SK-N-SH (cell line): ENCODE measurements at regions not wholly inside any gene's neighbourhood (a gene's known extent, or its start where the extent isn't known, plus 50 kb on each side); places are given as distances from the start of the nearest gene placed in this dataset.
"Not testable (repeated sequence)": the region's sequence is repeated elsewhere in the genome, so short reads cannot be mapped to it uniquely, and the experiment has no call there.

ENCODE experiments used
- CTCF ChIA-PET: fragments of 300-600, 350-600 bp; formaldehyde crosslinking; extraction: SDS; loops from one replicate; lab custom pipeline; 2021; lab: Yijun Ruan, JAX
- POLR2A ChIA-PET: fragments of 350-600 bp; sonication (Branson Sonifier 250); formaldehyde crosslinking; extraction: SDS; loops from one replicate; lab custom pipeline; 2020; ENCODE audit warnings: antibody characterized with exemption, inconsistent platforms; lab: Yijun Ruan, JAX
- DNase-seq: peaks from one replicate; pipeline ENCODE4 v3.0.0; 2012
- H2AFZ ChIP-seq: fragments of 200-600 bp; sonication (generic); 2 replicates; pipeline ENCODE4 v1.8.1; 2016; ENCODE audit warnings: antibody characterized with exemption, mild to moderate bottlenecking, low read depth
- H3F3A ChIP-seq: fragments of 200-600 bp; sonication (generic); replicated peaks from 2 replicates; pipeline ENCODE3; 2016; ENCODE audit warnings: antibody characterized with exemption, mild to moderate bottlenecking; ENCODE audit not compliant: insufficient read depth
- H3K27ac ChIP-seq, 2 experiments: fragments of 200-500 bp in 1 of 2; fragments of 200-600 bp in 1 of 2; sonication (Bioruptor generic) in 1 of 2; sonication (generic), shearing (Covaris generic) in 1 of 2; 2 replicates each; pipeline versions ENCODE4 v1.5.1 to v1.6.1; 2014 to 2016; ENCODE audit warnings: low read depth in 2 of 2, inconsistent platforms in 1 of 2, low read length in 1 of 2, mild to moderate bottlenecking in 1 of 2, mixed read lengths in 1 of 2
- H3K27me3 ChIP-seq: fragments of 200-600 bp; sonication (generic), shearing (Covaris generic); 2 replicates; pipeline ENCODE4 v1.6.1; 2016; ENCODE audit warnings: mixed run types; ENCODE audit not compliant: insufficient read depth
- H3K36me3 ChIP-seq, 2 experiments: fragments of 200-500 bp in 1 of 2; fragments of 200-600 bp in 1 of 2; sonication (Bioruptor generic) in 1 of 2; sonication (generic) in 1 of 2; replicated peaks in 1 of 2; 2 replicates each; pipeline versions ENCODE3 to v1.5.1; 2014 to 2016; ENCODE audit warnings: low read length in 1 of 2, mild to moderate bottlenecking in 1 of 2; ENCODE audit not compliant: insufficient read depth in 2 of 2, control insufficient read depth in 1 of 2
- H3K4me1 ChIP-seq, 2 experiments: fragments of 200-500 bp in 1 of 2; fragments of 200-600 bp in 1 of 2; sonication (Bioruptor generic) in 1 of 2; sonication (generic), shearing (Covaris generic) in 1 of 2; 2 replicates each; pipeline versions ENCODE4 v1.5.1 to v1.6.1; 2014 to 2016; ENCODE audit warnings: low read depth in 1 of 2, low read length in 1 of 2, mixed run types in 1 of 2; ENCODE audit not compliant: insufficient read depth in 2 of 2, control insufficient read depth in 1 of 2
- H3K4me2 ChIP-seq: fragments of 200-600 bp; sonication (generic), shearing (Covaris generic); 2 replicates; pipeline ENCODE4 v1.6.1; 2017; ENCODE audit warnings: mixed run types
- H3K4me3 ChIP-seq, 2 experiments: fragments of 200-500 bp in 1 of 2; fragments of 200-600 bp in 1 of 2; sonication (Bioruptor generic) in 1 of 2; sonication (generic), shearing (Covaris generic) in 1 of 2; 2 replicates each; pipeline versions ENCODE4 v1.5.1 to v1.8.1; 2014 to 2016; ENCODE audit warnings: low read depth in 2 of 2, inconsistent platforms in 1 of 2, low read length in 1 of 2, mild to moderate bottlenecking in 1 of 2, mixed read lengths in 1 of 2, moderate library complexity in 1 of 2
- H3K79me2 ChIP-seq: fragments of 200-600 bp; sonication (generic); 2 replicates; pipeline ENCODE4 v1.8.1; 2017; ENCODE audit warnings: mild to moderate bottlenecking; ENCODE audit not compliant: insufficient read depth
- H3K9ac ChIP-seq: fragments of 200-600 bp; sonication (generic); 2 replicates; pipeline ENCODE4 v1.6.1; 2017; ENCODE audit warnings: mixed run types
- H3K9me2 ChIP-seq: fragments of 200-600 bp; sonication (generic); 2 replicates; pipeline ENCODE4 v1.6.1; 2017; ENCODE audit warnings: mixed run types
- H3K9me3 ChIP-seq: fragments of 200-600 bp; sonication (generic); 2 replicates; pipeline ENCODE4 v1.6.1; 2017; ENCODE audit warnings: mixed run types, mild to moderate bottlenecking, moderate library complexity
- H4K20me1 ChIP-seq: fragments of 200-600 bp; sonication (generic); 2 replicates; pipeline ENCODE4 v1.6.1; 2017; ENCODE audit warnings: mild to moderate bottlenecking, mixed run types; ENCODE audit not compliant: insufficient read depth
- ELF1 ChIP-seq: IDR thresholded peaks from 2 replicates; pipeline ENCODE4 v1.4.0; 2012
- EP300 ChIP-seq, 2 experiments: IDR thresholded peaks; 2 replicates each; pipeline versions ENCODE4 v1.4.0 to v1.6.1; 2012; ENCODE audit warnings: borderline replicate concordance in 1 of 2, low read depth in 1 of 2, low read length in 1 of 2
- GATA2 ChIP-seq: sonication (generic); formaldehyde crosslinking; IDR thresholded peaks from 2 replicates; pipeline ENCODE4 v1.5.0; 2020; ENCODE audit warnings: mild to moderate bottlenecking, missing genetic modification reagents
- MEF2A ChIP-seq: IDR thresholded peaks from 2 replicates; pipeline ENCODE4 v1.4.0; 2012; ENCODE audit warnings: low read depth, borderline replicate concordance
- NFIC ChIP-seq: IDR thresholded peaks from 2 replicates; pipeline ENCODE4 v1.4.0; 2012; ENCODE audit warnings: borderline replicate concordance
- NRF1 ChIP-seq: IDR thresholded peaks from 2 replicates; pipeline ENCODE4 v1.6.1; 2012; ENCODE audit warnings: low read depth, mild to moderate bottlenecking, low read length
- POLR2AphosphoS5 ChIP-seq: IDR thresholded peaks from 2 replicates; pipeline ENCODE4 v1.6.1; 2012; ENCODE audit warnings: low read depth, low read length
- RCOR1 ChIP-seq: fragments of 150-350 bp; IDR thresholded peaks from 2 replicates; pipeline ENCODE4 v1.6.1; 2017; ENCODE audit warnings: antibody characterized with exemption, low read length
- REST ChIP-seq: IDR thresholded peaks from 2 replicates; pipeline ENCODE4 v1.6.1; 2012; ENCODE audit warnings: mild to moderate bottlenecking, low read depth, low read length, moderate library complexity
- SIN3A ChIP-seq: IDR thresholded peaks from 2 replicates; pipeline ENCODE4 v1.6.1; 2012; ENCODE audit warnings: low read depth, mild to moderate bottlenecking, low read length, moderate library complexity, borderline replicate concordance
- SMC3 ChIP-seq: IDR thresholded peaks from 2 replicates; pipeline ENCODE4 v1.6.1; 2012; ENCODE audit warnings: low read depth, low read length, improper control_type of control experiment
- TAF1 ChIP-seq: IDR thresholded peaks from 2 replicates; pipeline ENCODE4 v1.6.1; 2012; ENCODE audit warnings: low read depth, mild to moderate bottlenecking, low read length, moderate library complexity, borderline replicate concordance
- USF1 ChIP-seq: IDR thresholded peaks from 2 replicates; pipeline ENCODE4 v1.4.0; 2012; ENCODE audit warnings: low read depth, borderline replicate concordance
- YY1 ChIP-seq: IDR thresholded peaks from 2 replicates; pipeline ENCODE4 v1.4.0; 2012; ENCODE audit warnings: low read depth, mild to moderate bottlenecking
- WGBS: methylation state at CpG from one replicate; pipeline ENCODE4 v1.1.6; 2017; ENCODE audit warnings: low lambda C conversion rate; 5-methylcytosine and 5-hydroxymethylcytosine counted together
- TF ChIP-seq, protein P1 (sequence below): fragments of 150-350 bp; IDR thresholded peaks from 2 replicates; pipeline ENCODE4 v1.6.1; 2016; ENCODE audit warnings: mild to moderate bottlenecking, low read depth, low read length
- TF ChIP-seq, protein P2 (sequence below): fragments of 200-600 bp; sonication (generic); IDR thresholded peaks from 2 replicates; pipeline ENCODE4 v1.6.1; 2017; ENCODE audit warnings: antibody characterized with exemption, mild to moderate bottlenecking, moderate library complexity

GRCh38 chr2:67186871-67187270 is 210.3 kb upstream of the ETAA1 start:
- Histone ChIP-seq H3K9ac (no peak overlapping the region), H3K79me2 (no peaks in the 10 kb centered on the region), H3K36me3 (no peaks in the 10 kb centered on the region), H3K4me1 (no peaks in the 10 kb centered on the region), H4K20me1 (no peaks in the 10 kb centered on the region), H2AFZ (no peak overlapping the region), H3K9me2 (no peaks in the 10 kb centered on the region), H3K4me2 (no peak overlapping the region), H3K27ac (no peak overlapping the region), H3F3A (no peaks in the 10 kb centered on the region), H3K4me3 (no peak overlapping the region), H3K27me3 (no peaks in the 10 kb centered on the region), H3K9me3 (no peaks in the 10 kb centered on the region)
- TF ChIP-seq SIN3A (no peak), USF1 (no peak), YY1 (no peak), MEF2A (no peak), POLR2AphosphoS5 (no peak), SMC3 (no peak), REST (no peak), GATA2 (no peak), EP300 (IDR thresholded peaks at IDR 0.05; ENCODE audit: borderline replicate concordance in 1 of 2, low read depth in 1 of 2, low read length in 1 of 2) (no peak), RCOR1 (no peak), NFIC (no peak), TAF1 (no peak), NRF1 (no peak), ELF1 (no peak)
- TF ChIP-seq, protein P1, sequence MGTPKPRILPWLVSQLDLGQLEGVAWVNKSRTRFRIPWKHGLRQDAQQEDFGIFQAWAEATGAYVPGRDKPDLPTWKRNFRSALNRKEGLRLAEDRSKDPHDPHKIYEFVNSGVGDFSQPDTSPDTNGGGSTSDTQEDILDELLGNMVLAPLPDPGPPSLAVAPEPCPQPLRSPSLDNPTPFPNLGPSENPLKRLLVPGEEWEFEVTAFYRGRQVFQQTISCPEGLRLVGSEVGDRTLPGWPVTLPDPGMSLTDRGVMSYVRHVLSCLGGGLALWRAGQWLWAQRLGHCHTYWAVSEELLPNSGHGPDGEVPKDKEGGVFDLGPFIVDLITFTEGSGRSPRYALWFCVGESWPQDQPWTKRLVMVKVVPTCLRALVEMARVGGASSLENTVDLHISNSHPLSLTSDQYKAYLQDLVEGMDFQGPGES = no peak
- TF ChIP-seq, protein P2, sequence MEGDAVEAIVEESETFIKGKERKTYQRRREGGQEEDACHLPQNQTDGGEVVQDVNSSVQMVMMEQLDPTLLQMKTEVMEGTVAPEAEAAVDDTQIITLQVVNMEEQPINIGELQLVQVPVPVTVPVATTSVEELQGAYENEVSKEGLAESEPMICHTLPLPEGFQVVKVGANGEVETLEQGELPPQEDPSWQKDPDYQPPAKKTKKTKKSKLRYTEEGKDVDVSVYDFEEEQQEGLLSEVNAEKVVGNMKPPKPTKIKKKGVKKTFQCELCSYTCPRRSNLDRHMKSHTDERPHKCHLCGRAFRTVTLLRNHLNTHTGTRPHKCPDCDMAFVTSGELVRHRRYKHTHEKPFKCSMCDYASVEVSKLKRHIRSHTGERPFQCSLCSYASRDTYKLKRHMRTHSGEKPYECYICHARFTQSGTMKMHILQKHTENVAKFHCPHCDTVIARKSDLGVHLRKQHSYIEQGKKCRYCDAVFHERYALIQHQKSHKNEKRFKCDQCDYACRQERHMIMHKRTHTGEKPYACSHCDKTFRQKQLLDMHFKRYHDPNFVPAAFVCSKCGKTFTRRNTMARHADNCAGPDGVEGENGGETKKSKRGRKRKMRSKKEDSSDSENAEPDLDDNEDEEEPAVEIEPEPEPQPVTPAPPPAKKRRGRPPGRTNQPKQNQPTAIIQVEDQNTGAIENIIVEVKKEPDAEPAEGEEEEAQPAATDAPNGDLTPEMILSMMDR = no peak
- 64% methylated on average over 4 of the region's 4 CpGs for WGBS
- no peak for DNase-seq
- CTCF ChIA-PET = no interaction called here
- POLR2A ChIA-PET = no interaction called here

GRCh38 chr2:67195327-67195726 is 201.8 kb upstream of the ETAA1 start:
- H3K36me3 ChIP-seq, POLR2A ChIA-PET, H3K9me2 ChIP-seq, DNase-seq, H3K4me1 ChIP-seq, H2AFZ ChIP-seq, H3K27ac ChIP-seq, H3F3A ChIP-seq, H3K9ac ChIP-seq, H4K20me1 ChIP-seq, H3K79me2 ChIP-seq, H3K9me3 ChIP-seq, H3K4me3 ChIP-seq, CTCF ChIA-PET, H3K27me3 ChIP-seq, H3K4me2 ChIP-seq: not testable (repeated sequence)
- WGBS = 65% methylated on average over 8 of the region's 8 CpGs
